ENCODE measurements at regions not wholly inside any gene's neighbourhood (a gene's known extent, or its start where the extent isn't known, plus 50 kb on each side); places are given as distances from the start of the nearest gene placed in this dataset.

GRCh38 chr6:151671195-151671594, 136.3 kb upstream of the ESR1 start:
- Histone ChIP-seq H3K4me1 (ENCODE audit: control insufficient read depth, insufficient read depth, low read length) (no peaks in the 10 kb centered on the region), H3K36me3 (ENCODE audit: control insufficient read depth, insufficient read depth, low read length) (no peaks in the 10 kb centered on the region), H3K9ac (ENCODE audit: low read depth, low read length) (no peak overlapping the region), H3K27me3 (ENCODE audit: control insufficient read depth, insufficient read depth, low read length) (no peaks in the 10 kb centered on the region), H3K4me3 (ENCODE audit: low read depth, low read length) (no peak overlapping the region), H3K9me3 (ENCODE audit: control insufficient read depth, insufficient read depth, low read length) (no peaks in the 10 kb centered on the region)

GRCh38 chr6:151674578-151674977, 132.9 kb upstream of the ESR1 start:
- no peak overlapping the region for H3K9ac ChIP-seq (ENCODE audit: low read depth, low read length)
- H3K4me1 ChIP-seq (ENCODE audit: control insufficient read depth, insufficient read depth, low read length) = no peaks in the 10 kb centered on the region
- no peaks in the 10 kb centered on the region for H3K36me3 ChIP-seq (ENCODE audit: control insufficient read depth, insufficient read depth, low read length)
- no peaks in the 10 kb centered on the region for H3K9me3 ChIP-seq (ENCODE audit: control insufficient read depth, insufficient read depth, low read length)
- H3K27me3 ChIP-seq (ENCODE audit: control insufficient read depth, insufficient read depth, low read length) = no peaks in the 10 kb centered on the region
- H3K4me3 ChIP-seq (ENCODE audit: low read depth, low read length) = no peak overlapping the region

GRCh38 chr6:151675746-151676459, 131.6 kb upstream of the ESR1 start:
- Histone ChIP-seq H3K36me3 (ENCODE audit: control insufficient read depth, insufficient read depth, low read length) (no peaks in the 10 kb centered on the region), H3K27me3 (ENCODE audit: control insufficient read depth, insufficient read depth, low read length) (no peaks in the 10 kb centered on the region), H3K9ac (ENCODE audit: low read depth, low read length) (no peak overlapping the region), H3K4me1 (ENCODE audit: control insufficient read depth, insufficient read depth, low read length) (no peaks in the 10 kb centered on the region), H3K9me3 (ENCODE audit: control insufficient read depth, insufficient read depth, low read length) (no peaks in the 10 kb centered on the region), H3K4me3 (ENCODE audit: low read depth, low read length) (no peak overlapping the region)

- no peaks in the 10 kb centered on the region for H3K4me1 ChIP-seq (ENCODE audit: control insufficient read depth, insufficient read depth, low read length)
- no peak overlapping the region for H3K4me3 ChIP-seq (ENCODE audit: low read depth, low read length)
- no peaks in the 10 kb centered on the region for H3K36me3 ChIP-seq (ENCODE audit: control insufficient read depth, insufficient read depth, low read length)
- no peaks in the 10 kb centered on the region for H3K27me3 ChIP-seq (ENCODE audit: control insufficient read depth, insufficient read depth, low read length)
- no peaks in the 10 kb centered on the region for H3K9me3 ChIP-seq (ENCODE audit: control insufficient read depth, insufficient read depth, low read length)
- no peak overlapping the region for H3K9ac ChIP-seq (ENCODE audit: low read depth, low read length)
These were observed 131.0 kb upstream of the ESR1 start for GRCh38 chr6:151676460-151676945.

- Histone ChIP-seq H3K9ac (ENCODE audit: low read depth, low read length) (no peak overlapping the region), H3K36me3 (ENCODE audit: control insufficient read depth, insufficient read depth, low read length) (no peaks in the 10 kb centered on the region), H3K27me3 (ENCODE audit: control insufficient read depth, insufficient read depth, low read length) (no peaks in the 10 kb centered on the region), H3K4me1 (ENCODE audit: control insufficient read depth, insufficient read depth, low read length) (no peaks in the 10 kb centered on the region), H3K4me3 (ENCODE audit: low read depth, low read length) (no peak overlapping the region), H3K9me3 (ENCODE audit: control insufficient read depth, insufficient read depth, low read length) (no peaks in the 10 kb centered on the region)
These were observed 130.1 kb upstream of the ESR1 start for GRCh38 chr6:151677404-151677803.

- Histone ChIP-seq H3K9me3 (ENCODE audit: control insufficient read depth, insufficient read depth, low read length) (no peaks in the 10 kb centered on the region), H3K4me1 (ENCODE audit: control insufficient read depth, insufficient read depth, low read length) (no peaks in the 10 kb centered on the region), H3K9ac (ENCODE audit: low read depth, low read length) (no peak overlapping the region), H3K36me3 (ENCODE audit: control insufficient read depth, insufficient read depth, low read length) (no peaks in the 10 kb centered on the region), H3K4me3 (ENCODE audit: low read depth, low read length) (no peak overlapping the region), H3K27me3 (ENCODE audit: control insufficient read depth, insufficient read depth, low read length) (no peaks in the 10 kb centered on the region)
These were observed 128.4 kb upstream of the ESR1 start for GRCh38 chr6:151679081-151679480.

- Histone ChIP-seq H3K9ac (ENCODE audit: low read depth, low read length) (no peak overlapping the region), H3K4me1 (ENCODE audit: control insufficient read depth, insufficient read depth, low read length) (no peaks in the 10 kb centered on the region), H3K27me3 (ENCODE audit: control insufficient read depth, insufficient read depth, low read length) (no peaks in the 10 kb centered on the region), H3K9me3 (ENCODE audit: control insufficient read depth, insufficient read depth, low read length) (no peaks in the 10 kb centered on the region), H3K36me3 (ENCODE audit: control insufficient read depth, insufficient read depth, low read length) (no peaks in the 10 kb centered on the region), H3K4me3 (ENCODE audit: low read depth, low read length) (no peak overlapping the region)
These were observed 127.5 kb upstream of the ESR1 start for GRCh38 chr6:151679941-151680340.

- no peak overlapping the region for H3K9ac ChIP-seq (ENCODE audit: low read depth, low read length)
- H3K4me3 ChIP-seq (ENCODE audit: low read depth, low read length) = no peak overlapping the region
- H3K4me1 ChIP-seq (ENCODE audit: control insufficient read depth, insufficient read depth, low read length) = no peaks in the 10 kb centered on the region
- H3K36me3 ChIP-seq (ENCODE audit: control insufficient read depth, insufficient read depth, low read length) = no peaks in the 10 kb centered on the region
- H3K9me3 ChIP-seq (ENCODE audit: control insufficient read depth, insufficient read depth, low read length) = no peaks in the 10 kb centered on the region
- H3K27me3 ChIP-seq (ENCODE audit: control insufficient read depth, insufficient read depth, low read length) = no peaks in the 10 kb centered on the region
These were observed 126.5 kb upstream of the ESR1 start for GRCh38 chr6:151680846-151681432.

GRCh38 chr6:151681433-151682059, 125.9 kb upstream of the ESR1 start:
- Histone ChIP-seq H3K27me3 (ENCODE audit: control insufficient read depth, insufficient read depth, low read length) (no peaks in the 10 kb centered on the region), H3K36me3 (ENCODE audit: control insufficient read depth, insufficient read depth, low read length) (no peaks in the 10 kb centered on the region), H3K9ac (ENCODE audit: low read depth, low read length) (no peak overlapping the region), H3K4me3 (ENCODE audit: low read depth, low read length) (no peak overlapping the region), H3K4me1 (ENCODE audit: control insufficient read depth, insufficient read depth, low read length) (no peaks in the 10 kb centered on the region), H3K9me3 (ENCODE audit: control insufficient read depth, insufficient read depth, low read length) (no peaks in the 10 kb centered on the region)

GRCh38 chr6:151682251-151682650, 125.2 kb upstream of the ESR1 start:
- H3K27me3 ChIP-seq (ENCODE audit: control insufficient read depth, insufficient read depth, low read length) = no peaks in the 10 kb centered on the region
- H3K9ac ChIP-seq (ENCODE audit: low read depth, low read length) = no peak overlapping the region
- no peaks in the 10 kb centered on the region for H3K36me3 ChIP-seq (ENCODE audit: control insufficient read depth, insufficient read depth, low read length)
- no peaks in the 10 kb centered on the region for H3K4me1 ChIP-seq (ENCODE audit: control insufficient read depth, insufficient read depth, low read length)
- no peak overlapping the region for H3K4me3 ChIP-seq (ENCODE audit: low read depth, low read length)
- no peaks in the 10 kb centered on the region for H3K9me3 ChIP-seq (ENCODE audit: control insufficient read depth, insufficient read depth, low read length)

GRCh38 chr6:151682922-151683321, 124.6 kb upstream of the ESR1 start:
- no peaks in the 10 kb centered on the region for H3K27me3 ChIP-seq (ENCODE audit: control insufficient read depth, insufficient read depth, low read length)
- H3K36me3 ChIP-seq (ENCODE audit: control insufficient read depth, insufficient read depth, low read length) = no peaks in the 10 kb centered on the region
- no peak overlapping the region for H3K9ac ChIP-seq (ENCODE audit: low read depth, low read length)
- no peak overlapping the region for H3K4me3 ChIP-seq (ENCODE audit: low read depth, low read length)
- H3K4me1 ChIP-seq (ENCODE audit: control insufficient read depth, insufficient read depth, low read length) = no peaks in the 10 kb centered on the region
- no peaks in the 10 kb centered on the region for H3K9me3 ChIP-seq (ENCODE audit: control insufficient read depth, insufficient read depth, low read length)

GRCh38 chr6:151683381-151683780, 124.1 kb upstream of the ESR1 start:
- H3K4me3 ChIP-seq (ENCODE audit: low read depth, low read length) = no peak overlapping the region
- no peaks in the 10 kb centered on the region for H3K9me3 ChIP-seq (ENCODE audit: control insufficient read depth, insufficient read depth, low read length)
- H3K36me3 ChIP-seq (ENCODE audit: control insufficient read depth, insufficient read depth, low read length) = no peaks in the 10 kb centered on the region
- no peaks in the 10 kb centered on the region for H3K4me1 ChIP-seq (ENCODE audit: control insufficient read depth, insufficient read depth, low read length)
- no peaks in the 10 kb centered on the region for H3K27me3 ChIP-seq (ENCODE audit: control insufficient read depth, insufficient read depth, low read length)
- no peak overlapping the region for H3K9ac ChIP-seq (ENCODE audit: low read depth, low read length)
